ENCODE measurements at regions not wholly inside any gene's neighbourhood (a gene's known extent, or its start where the extent isn't known, plus 50 kb on each side); places are given as distances from the start of the nearest gene placed in this dataset.

- H3K27ac ChIP-seq, result no peak overlapping the region
- TF ChIP-seq, protein P1, sequence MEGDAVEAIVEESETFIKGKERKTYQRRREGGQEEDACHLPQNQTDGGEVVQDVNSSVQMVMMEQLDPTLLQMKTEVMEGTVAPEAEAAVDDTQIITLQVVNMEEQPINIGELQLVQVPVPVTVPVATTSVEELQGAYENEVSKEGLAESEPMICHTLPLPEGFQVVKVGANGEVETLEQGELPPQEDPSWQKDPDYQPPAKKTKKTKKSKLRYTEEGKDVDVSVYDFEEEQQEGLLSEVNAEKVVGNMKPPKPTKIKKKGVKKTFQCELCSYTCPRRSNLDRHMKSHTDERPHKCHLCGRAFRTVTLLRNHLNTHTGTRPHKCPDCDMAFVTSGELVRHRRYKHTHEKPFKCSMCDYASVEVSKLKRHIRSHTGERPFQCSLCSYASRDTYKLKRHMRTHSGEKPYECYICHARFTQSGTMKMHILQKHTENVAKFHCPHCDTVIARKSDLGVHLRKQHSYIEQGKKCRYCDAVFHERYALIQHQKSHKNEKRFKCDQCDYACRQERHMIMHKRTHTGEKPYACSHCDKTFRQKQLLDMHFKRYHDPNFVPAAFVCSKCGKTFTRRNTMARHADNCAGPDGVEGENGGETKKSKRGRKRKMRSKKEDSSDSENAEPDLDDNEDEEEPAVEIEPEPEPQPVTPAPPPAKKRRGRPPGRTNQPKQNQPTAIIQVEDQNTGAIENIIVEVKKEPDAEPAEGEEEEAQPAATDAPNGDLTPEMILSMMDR (IDR thresholded peaks at IDR 0.05), result no peak
- TF ChIP-seq ZFX (IDR thresholded peaks at IDR 0.05; ENCODE audit: borderline replicate concordance), result no peak
Observed at GRCh38 chr14:85382341-85382740, 147.6 kb upstream of the FLRT2 start.

GRCh38 chr14:85387181-85387580, 142.8 kb upstream of the FLRT2 start:
- TF ChIP-seq ZFX (IDR thresholded peaks at IDR 0.05; ENCODE audit: borderline replicate concordance), result no peak
- TF ChIP-seq, protein P1 (IDR thresholded peaks at IDR 0.05), result no peak
- H3K27ac ChIP-seq, result no peak overlapping the region

- TF ChIP-seq, protein P1 (IDR thresholded peaks at IDR 0.05), result no peak
- TF ChIP-seq ZFX (IDR thresholded peaks at IDR 0.05; ENCODE audit: borderline replicate concordance), result no peak
- H3K27ac ChIP-seq, result no peak overlapping the region
Observed at GRCh38 chr14:85390236-85390635, 139.7 kb upstream of the FLRT2 start.

DNA sequence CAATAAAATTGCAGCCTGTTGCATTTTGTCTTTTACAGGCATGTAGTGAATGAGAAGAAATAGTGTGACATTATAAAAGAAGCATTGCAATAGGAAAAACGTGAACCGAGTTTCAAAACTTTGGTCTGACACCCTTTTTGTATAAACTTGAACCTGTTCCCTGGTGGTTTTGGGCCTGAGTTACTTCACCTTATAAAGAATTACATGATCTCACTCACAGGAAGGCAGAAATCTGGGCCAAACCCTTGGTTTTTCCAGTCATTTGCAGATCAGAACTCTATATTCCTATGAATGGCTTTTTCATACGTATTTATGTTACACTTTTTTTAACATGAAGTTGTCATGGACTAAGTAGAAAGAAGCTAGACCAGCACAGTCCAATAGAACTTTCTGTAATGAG, 138.5 kb upstream of the FLRT2 start:
- TF ChIP-seq ZFX (IDR thresholded peaks at IDR 0.05; ENCODE audit: borderline replicate concordance), result no peak
- TF ChIP-seq, protein P1 (IDR thresholded peaks at IDR 0.05), result no peak
- H3K27ac ChIP-seq, result no peak overlapping the region

DNA sequence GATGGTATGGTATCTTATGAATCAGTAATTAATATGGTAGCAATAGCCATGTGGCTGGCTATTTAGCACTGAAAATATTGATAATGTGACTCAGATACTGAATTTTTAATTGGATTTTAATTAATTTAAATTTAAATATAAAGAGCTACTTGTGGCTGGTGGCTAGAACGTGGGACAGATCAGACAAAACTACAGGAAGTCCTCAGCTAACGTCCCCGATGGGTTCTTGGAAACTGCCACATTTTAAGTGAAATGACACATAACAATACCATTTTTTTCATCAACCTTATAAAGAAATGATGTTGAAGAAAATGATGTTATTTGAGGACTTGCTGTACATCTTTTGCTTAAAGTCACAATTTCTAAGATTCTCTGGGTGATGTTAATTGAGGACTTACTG, 138.1 kb upstream of the FLRT2 start:
- TF ChIP-seq ZFX (IDR thresholded peaks at IDR 0.05; ENCODE audit: borderline replicate concordance), result no peak
- TF ChIP-seq, protein P1 (IDR thresholded peaks at IDR 0.05), result no peak
- H3K27ac ChIP-seq, result no peak overlapping the region

DNA sequence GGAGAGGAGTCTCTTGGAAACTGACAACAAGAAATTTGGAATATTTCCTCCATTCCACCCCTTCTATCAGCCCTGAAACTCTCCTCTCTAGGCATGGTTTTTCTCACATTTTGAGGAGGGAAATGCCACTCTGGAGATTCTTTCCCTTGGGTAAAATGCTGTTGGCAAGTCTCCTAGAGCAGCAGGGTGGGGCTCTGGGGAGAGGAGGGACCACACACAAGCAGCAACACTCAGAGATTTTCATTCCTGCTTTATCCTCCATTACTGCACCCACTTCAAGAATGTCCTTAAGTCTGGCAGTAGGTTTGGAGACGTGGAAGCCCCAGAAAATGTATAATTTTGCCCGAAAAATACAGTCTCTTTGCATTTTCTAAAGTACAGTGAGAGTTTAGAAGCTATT, 130.8 kb upstream of the FLRT2 start:
- TF ChIP-seq, protein P1 (IDR thresholded peaks at IDR 0.05), result no peak
- no peak for TF ChIP-seq ZFX (IDR thresholded peaks at IDR 0.05; ENCODE audit: borderline replicate concordance)
- no peak overlapping the region for H3K27ac ChIP-seq

GRCh38 chr14:85400678-85401077, 129.3 kb upstream of the FLRT2 start:
- no peak overlapping the region for H3K27ac ChIP-seq
- no peak for TF ChIP-seq ZFX (IDR thresholded peaks at IDR 0.05; ENCODE audit: borderline replicate concordance)
- TF ChIP-seq, protein P1 (IDR thresholded peaks at IDR 0.05), result no peak

Measured in 22Rv1 (cell line).